ENCODE measurements at regions not wholly inside any gene's neighbourhood (a gene's known extent, or its start where the extent isn't known, plus 50 kb on each side); places are given as distances from the start of the nearest gene placed in this dataset.
"Not testable (repeated sequence)": the region's sequence is repeated elsewhere in the genome, so short reads cannot be mapped to it uniquely, and the experiment has no call there.

DNA sequence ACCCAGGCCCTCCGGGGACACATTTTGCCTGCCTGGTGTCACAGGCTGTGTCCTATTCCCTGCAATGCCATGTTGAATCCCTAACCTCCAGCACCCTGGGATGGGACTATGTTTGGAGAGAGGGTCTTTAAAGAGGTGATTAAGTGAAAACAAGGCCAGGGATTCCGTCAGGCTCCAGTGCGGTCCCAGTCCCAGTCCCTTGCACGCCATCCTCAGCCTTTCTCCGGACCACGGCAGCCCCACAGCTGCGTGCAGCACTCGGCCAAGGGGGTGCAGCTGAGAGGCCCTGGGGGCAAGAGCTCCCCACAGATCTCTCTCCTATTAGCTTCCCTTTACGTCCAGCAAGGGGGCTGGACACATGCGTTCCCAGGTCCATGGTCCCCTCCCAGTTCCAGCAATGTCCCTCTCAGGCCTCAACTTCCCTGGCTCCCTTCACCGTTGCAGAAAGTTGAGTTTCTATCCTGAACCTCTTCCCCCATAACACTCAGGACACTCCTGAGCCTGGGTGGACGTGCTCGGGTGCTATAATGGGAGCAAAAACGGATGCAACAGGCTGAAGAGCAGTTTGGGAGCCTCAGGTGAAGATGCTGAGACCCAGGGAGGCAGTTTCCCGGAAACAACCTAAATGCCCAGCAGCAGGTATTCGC, 1422.7 kb downstream of the BRD1 start:
- no peak for DNase-seq

DNA sequence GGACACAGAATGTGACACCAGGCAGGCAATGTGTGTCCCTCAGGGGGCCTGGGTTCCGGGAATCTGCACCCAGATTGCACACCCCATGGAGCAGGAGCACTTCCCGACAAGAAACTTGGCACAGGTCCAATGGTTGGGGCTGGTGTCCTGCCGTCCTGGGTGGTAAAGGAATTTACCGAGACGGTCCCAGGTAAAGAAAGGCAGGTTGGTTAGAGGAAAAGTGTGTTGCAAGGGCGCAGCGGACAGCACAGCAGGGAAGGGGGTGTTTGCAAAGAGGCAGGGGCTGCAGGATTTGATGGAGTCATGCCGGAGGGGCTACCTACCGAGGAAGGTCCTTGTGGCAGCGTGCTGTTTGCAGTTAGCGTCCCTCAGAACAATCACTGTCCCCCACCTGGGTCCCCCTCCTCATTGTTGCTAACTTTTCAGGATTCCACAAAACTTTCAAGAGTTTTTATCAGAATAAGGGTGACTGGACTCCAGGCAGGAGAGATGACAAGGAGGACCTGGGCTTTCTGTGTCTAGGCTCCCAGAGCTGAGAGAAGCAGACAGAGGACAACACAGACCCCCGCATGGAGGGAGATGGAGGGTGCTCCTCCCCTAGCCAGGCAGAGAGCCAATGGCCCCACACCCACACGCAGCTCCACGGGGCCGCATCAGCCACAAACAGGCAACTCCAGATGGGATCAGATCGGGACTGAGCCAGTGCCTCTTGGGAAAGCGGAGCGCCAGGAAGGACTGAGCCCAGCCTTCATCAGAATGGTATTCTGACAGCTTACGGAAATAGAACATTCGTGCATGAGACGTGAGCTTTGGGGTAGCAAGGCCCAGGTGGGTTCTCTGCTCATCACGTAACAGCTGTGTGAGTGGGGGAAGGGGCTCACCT, 1423.9 kb downstream of the BRD1 start:
- no peak for DNase-seq

DNA sequence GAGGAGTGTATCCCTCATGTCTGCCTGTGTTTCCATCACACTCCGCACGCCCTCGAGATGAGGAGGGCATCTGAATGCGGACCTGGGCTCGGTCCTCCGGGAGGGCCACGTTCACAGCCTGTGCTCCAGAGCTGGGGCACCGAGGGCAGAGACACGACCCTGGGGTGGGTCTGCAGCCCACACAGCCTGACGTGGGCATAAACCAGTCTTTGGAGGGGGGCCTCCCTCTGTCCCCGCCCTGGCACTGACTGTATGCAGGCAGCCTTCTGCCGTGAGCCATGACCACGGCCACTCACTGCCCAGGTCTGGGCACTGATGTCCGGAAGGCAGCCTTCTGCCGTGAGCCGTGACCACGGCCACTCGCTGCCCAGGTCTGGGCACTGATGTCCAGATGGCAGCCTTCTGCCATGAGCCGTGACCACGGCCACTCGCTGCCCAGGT, 1425.1 kb downstream of the BRD1 start:
- no peak for DNase-seq

DNA sequence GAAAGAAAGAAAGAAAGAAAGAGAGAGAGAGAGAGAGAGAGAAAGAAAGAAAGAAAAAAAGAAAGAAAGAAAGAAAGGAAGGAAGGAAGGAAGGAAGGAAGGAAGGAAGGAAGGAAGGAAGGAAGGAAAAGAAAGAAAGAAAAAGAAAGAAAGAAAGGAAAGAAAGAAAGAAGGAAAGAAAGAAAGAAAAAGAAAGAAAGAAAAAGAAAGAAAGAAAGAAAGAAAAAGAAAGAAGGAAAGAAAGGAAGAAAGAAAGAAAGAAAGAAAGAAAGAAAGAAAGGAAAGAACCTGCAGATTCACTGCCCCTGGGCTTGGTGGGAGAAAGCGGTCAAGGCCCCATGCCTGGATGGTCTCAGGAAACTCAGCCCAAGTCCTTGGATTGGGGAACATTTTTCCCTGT, 1426.2 kb downstream of the BRD1 start:
- DNase-seq, result not testable (repeated sequence)

DNA sequence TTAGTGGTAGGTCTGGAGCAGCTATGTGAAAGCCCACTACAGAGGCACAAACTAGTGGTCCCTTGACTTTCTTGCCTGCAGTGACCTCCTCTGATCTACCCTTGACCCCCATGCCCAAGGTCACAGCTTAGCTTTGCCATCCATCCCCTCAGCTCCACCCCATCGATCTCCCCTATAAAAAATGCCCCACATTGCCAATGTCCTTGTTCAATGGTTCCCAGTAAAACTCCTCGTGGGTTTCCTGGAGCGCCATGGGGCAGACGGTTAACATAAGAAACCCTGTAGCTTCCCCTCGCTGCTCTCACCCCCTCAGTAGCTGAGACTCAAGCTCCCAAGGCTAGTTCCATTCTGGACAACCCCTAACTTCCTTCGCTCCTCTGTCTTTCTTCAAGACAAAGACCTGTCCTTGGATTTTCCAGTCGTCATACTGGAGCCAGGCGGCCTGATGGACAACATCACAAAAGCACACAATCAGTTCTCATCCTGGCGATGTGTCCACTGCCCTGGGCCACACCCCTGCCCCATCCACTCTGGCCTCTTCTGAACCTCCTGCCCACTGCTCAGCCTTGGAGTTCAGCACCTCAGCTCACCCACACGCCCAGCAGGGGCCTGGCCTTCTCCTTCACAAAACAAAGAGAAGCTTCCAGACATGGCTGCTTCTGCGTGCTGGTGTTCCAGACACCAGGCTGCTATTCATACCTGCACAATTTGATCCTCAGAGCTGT, 1429.3 kb downstream of the BRD1 start:
- no peak for DNase-seq

DNA sequence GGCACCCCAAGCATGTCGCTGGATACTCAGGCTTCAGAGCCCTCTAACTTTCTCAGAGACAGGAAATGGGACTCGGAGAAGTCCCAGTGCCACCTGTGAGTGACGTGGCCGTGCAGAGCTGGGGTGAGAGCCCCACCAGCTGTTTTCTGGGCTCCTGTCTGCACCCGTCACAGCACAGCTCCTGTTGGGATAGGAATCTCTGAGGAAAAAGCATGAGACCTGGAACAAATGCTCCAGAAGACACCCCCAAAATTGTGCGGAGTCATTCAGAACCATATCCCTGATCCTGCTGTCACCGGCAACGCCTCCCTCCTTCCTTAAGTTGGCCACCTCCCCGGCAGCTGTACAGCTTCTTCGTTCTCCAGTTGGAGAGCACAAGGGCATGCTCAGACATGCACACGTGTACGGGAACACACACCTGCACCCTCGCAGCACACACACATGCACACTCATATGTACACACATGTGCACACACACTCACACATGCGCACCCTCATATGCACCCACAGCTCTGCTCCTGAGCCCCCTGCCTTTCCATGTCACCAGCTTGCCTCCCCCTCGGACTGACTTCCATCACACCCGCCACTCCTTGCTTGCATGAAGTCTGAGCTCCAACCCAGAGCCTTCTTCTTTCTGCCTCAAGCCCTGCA, 1430.0 kb downstream of the BRD1 start:
- DNase-seq, result no peak

DNA sequence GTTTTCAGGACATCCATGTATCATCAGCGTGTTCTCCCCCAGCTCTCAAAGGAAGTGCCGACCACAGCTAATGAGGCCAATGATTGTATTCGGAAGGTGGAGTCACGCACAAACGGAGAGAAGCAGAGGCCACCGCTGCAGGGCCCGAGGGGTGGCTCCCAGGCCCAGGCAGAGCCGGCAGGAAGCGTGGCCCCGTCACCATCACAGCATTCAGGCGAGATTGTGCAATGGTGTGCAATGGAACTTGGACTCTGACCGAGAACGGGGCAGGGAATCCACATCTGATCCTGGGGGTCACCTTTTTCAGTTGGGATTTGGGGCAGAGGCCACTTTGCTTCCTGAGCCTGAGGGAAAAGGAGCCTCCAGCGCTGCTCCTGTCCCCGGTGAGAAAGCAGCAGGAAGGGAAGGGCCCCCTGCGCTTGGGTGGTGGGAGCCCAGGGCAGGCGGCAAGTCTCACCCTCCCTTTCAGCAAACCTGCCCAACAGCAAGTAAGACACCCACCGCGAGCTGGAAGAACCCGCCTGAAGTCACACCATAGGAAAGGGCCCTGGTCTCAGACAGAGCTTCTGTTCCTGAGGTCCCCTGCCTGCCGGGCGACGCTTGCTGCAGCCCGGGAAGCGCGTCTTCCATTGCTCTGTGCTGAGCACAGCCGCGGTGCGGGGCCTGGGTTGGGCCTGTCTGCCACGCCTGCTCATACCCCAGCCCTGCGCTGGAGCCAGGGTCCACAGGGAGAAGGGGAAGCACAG, 1430.7 kb downstream of the BRD1 start:
- DNase-seq, result no peak

DNA sequence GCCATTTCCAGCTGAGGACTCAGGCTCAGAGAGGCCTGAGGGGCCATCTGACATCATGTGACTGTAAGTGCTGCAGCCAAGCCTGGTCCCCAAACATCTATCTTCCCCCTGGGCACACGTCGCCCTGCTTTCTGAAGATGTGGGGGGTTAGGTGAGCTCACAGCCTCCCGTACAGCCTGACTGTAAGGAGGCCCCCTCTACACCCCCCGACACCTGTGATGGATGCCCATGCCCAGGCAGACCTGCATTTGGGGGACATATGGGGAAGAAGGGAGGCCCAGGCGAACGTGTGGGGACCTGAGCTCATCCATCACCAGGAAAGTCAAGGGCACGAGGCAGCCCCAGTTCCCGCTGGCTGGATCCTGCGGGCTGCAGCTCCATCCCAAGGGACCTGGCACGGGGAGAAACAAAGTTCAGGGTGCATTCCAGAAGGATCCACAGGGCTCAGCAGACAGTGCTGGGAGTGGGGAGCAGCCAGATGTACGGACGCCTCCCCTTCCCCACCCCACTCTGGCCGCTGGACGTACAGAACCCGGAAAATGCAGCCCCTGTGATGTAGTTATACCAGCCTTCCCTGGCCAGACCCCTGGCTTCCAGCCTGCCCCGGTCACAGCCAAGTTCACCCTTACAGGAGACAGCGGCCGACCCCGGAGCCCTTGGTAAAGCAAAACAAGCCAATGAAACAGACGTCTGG, 1431.4 kb downstream of the BRD1 start:
- no peak for DNase-seq

DNA sequence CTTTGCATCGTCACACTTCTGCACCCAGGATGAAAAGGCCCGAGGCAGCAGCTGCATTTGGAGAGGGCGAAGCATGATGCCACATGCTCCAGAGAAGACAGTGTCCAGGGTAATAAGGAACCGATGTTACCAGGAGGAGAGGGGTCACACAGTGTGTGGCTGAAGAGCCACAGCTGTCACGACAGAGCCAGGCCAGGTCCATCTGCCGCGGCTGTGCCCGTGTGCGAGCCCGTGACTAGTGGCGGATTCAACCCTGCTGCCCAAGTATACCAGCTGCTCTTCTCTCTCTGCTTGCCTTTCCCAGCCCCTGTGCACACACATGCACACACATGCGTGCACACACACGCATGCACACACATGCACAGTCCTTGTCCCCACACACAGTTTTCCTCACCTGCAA, 1432.5 kb downstream of the BRD1 start:
- DNase-seq, result no peak

DNA sequence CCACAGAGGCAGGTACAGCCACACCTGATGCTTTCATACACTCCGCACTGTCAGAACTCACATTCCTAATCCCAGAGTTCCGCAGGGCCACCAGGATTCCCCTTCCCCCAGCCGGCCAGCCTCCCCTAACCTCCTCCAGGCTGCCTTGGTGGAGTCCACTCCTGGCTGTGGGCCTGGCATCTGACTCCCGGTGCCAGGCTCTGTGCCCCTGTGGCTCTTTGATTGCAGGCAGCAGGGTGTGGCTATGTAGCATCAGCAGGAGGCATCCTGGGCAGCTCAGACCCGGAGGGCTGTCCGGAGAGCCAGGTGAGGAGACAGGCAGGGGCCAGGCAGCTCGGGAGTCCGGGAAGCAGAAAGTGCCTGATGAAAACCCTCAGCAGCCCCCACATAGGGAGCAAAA, 1432.9 kb downstream of the BRD1 start:
- DNase-seq, result no peak

DNA sequence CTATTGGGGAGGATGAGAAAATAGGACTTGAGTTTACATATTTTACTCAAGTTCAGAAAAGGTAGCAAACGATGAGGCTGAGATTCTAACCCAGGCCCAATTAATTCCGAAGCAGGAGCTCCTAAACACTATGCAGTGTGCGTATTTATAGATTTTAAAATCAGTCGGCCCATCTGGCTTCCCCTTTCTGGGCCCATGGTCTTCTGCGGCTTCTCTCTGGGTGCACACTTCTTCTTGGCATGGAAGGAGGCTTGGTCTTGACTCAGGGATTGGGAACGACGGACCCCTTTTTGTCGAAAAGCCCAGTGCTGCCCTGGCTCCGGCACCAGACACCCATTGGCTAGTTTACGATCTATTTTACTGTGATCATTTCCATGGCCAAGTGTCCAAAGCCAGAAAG, 1433.8 kb downstream of the BRD1 start:
- no peak for DNase-seq

DNA sequence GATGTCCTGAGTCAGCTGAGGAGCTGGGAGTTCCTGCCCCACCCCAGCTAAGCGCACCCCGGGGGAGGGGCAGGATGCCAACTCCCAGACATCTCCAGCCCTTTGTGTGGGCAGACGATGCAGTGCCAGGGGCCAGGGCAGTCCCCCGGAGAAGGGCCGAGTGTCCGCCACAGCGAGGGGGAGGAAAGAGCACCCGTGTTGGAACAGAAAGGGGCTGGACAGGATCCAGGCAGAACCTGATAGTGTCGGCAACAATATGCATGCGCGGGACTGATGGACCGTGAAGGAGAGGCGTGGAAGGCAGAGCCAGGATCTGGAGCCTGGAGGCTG, 1434.7 kb downstream of the BRD1 start:
- no peak for DNase-seq

DNA sequence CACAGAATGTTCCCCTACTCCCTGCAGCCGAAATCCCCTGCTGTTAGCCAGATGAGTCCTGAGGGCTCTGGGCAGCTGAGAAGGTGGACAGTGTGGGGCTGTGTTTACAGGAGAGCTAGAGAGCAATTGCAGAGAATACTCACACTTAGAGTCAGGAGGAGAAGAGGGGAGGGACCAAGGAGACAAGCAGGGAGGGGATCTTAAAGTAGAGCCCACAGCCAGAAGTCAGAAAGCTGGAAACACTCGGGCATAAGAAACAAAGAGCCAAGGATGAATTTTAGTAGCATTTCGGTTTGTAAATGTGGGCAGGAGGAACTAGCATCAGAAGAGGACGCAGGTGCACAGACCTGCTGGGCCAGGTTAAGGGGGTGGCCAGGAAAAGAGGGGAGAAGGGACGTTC, 1435.9 kb downstream of the BRD1 start:
- no peak for DNase-seq

DNA sequence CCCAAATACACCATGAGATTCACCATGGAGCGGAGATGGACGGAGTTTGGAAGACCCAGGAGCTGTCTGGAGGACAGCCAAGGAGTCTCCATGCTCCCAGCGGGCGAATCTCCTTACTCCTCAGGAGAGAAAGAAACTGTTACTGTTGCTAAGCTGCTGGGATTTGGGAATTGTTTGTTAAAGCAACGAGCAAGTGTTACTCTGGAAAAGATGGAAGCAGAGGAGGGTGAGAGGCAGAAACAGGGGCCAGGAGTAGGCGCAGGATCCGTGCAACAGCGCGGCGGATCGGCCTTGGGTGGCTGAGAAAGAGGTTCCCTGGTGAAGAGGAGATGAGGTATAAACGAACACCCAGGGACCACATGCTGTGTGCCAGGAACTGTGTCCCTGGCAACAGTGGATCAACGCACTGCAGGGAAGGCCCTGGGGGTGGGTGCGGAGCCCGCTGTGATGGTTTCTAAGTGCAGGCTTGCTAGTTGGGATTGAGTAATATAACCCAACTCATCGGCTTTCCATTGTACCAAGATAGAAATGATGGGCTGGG, 1436.4 kb downstream of the BRD1 start:
- no peak for DNase-seq

DNA sequence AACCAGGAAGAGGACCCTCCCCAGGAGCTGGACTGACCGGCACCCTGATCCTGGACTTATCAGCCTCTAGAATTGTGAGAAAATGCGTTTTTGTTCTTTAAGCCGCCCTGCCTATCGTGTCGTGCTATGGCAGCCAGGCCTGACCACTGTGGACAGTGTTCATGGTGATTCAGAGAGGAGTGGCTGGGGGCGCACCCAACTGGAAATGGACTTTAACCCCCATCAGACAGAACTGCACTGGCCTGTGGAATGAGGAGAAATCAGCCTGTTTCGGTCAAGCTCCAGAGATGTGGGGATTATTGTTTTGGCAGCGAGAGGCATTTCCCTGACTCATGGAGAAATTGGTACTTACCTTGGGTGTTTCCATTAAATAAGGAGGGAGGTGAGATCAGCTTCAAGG, 1437.8 kb downstream of the BRD1 start:
- DNase-seq, result no peak

DNA sequence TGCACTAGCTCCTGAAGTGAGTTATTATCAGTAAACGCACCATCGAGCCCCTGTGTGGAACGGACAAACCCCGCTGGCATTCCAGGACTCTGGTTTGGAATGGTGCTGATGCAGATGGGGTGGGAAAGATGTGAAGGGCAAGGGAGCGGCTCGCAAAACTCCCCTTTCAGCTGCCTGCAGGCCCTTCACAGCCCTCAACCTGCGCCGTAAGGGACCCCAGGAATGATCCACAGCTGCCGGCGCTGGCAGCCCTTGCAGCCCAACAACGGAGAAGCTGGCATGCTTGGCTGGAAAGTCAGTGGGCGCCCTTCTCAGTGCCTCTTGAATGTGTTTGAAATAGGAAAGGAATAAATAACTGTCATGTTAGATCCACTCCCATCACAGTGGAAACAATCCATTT, 1445.5 kb downstream of the BRD1 start:
- no peak for DNase-seq

DNA sequence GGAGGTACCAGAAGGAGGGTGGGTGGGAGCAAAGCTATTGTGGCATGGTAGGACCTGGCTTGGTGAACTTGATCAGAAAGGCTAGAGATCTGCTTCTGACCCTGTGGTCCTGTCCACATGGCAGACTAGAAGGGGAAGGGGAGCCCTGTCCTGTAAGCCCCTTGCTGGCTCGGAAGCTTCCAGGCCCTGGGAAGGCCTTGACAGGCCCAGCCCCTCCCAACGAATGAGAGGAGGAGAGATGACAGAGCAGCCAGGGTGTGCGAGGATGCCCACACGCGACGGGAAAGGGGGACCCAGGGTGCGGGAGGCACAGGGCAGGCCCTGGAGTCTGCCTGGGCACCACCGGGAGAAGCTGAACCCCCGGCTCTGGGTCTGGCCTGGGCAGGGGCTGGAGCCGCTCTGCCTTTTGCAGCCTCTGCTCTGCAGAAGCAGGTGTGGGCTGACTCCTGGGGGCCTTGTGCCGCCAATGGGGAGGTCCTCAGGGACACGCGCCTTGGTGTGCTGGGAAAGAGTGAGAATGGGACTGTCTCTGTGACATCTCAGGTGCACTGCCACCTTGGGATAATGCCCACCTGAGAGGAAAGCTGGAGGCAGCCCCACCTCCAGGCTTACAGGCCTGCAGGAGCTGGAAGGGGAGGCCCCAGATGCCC, 1447.5 kb downstream of the BRD1 start:
- DNase-seq, result no peak

DNA sequence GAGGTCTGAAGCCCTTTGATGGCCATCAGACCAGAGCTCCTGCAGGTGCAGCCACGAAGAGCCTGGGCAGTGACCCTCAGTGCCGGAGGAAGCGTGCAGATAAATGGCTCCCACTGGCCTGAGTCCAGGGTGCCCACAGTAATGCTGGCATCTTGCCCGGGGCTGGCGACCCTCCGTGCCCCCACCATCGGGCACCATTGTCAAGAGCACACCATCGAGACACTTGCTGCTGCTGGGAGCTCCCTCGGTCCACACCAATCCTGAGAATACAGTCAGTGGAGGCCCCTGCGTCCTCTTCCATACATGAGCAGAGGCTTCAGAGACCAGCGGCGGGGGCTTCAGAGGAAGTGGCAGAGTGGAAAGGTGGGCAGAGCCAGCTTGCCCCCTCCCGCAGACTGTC, 1448.3 kb downstream of the BRD1 start:
- DNase-seq, result no peak

DNA sequence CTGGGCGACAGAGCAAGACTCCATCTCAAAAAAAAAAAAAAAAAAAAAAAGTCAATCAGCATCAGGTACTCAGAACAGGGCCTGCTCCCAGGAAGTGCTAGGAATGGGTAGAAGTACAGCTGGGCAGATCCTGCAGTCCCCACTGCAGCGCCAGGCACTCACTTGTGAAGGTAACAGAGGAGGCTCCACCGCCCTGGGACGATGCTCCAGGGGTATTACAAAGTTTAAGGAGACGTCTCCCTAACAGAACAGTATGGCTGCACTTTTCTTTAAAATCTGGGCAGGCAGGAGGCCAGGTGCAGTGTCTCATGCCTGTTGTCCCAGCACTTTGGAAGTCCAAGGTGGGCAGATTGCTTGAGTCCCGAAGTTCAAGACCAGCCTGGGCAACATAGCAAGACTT, 1449.0 kb downstream of the BRD1 start:
- DNase-seq, result no peak

DNA sequence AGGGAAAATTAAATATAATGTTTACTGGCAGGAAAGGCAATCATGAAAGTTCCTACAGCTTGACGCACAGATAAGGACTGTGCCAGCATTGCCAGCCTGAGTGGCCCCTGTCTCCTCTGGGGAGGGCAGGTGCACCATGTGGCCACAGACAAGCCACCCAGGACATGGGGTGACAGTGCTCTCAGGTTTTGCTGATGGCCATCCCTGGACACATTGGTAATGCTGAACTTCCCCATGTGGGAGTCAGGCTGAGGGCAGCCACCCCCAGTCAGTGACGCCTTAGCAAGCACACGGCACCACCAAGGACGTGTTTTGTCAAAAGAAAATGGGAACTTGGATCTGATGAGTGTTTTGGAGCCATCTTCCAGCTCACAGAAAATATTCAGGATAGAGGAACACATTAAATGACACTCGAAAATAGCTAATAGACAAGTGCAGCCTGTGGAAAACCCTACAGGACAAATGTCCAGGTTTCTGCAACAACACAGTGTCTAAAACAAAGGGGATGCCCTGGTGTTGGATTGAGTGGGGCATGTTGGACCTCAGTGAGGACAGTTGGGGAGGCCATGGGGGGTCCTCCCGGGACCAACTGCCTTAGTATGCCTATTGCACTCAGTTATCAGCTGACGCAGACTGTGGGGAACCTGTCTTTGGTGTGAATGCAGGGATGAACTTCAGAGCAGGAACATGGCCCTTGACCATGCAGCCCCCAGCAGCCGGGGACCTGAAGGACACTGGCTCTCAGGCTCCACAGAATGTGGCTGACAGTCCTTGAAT, 1450.5 kb downstream of the BRD1 start:
- DNase-seq, result no peak
